ENCODE measurements at regions not wholly inside any gene's neighbourhood (a gene's known extent, or its start where the extent isn't known, plus 50 kb on each side); places are given as distances from the start of the nearest gene placed in this dataset.

DNA sequence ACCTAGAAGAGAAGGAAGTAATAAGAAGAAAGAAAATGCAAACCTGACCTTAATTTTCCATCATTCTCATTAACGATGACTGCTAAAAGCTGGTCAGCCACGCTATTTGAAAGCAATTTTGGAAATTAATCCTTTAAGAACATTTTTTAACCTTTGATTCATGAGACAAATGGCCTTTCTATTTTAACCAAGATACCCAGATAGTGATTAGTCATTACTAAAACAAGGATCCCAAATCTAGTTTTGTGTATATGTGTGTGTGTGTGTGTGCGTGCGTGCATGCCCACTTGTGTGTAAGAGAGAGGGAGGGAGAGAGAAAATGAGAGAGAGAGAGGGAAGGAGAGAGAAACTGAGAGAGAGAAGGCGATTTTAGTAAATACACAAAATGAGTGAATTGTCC, 329.5 kb downstream of the DEPDC1B start:
- no peak for DNase-seq

DNA sequence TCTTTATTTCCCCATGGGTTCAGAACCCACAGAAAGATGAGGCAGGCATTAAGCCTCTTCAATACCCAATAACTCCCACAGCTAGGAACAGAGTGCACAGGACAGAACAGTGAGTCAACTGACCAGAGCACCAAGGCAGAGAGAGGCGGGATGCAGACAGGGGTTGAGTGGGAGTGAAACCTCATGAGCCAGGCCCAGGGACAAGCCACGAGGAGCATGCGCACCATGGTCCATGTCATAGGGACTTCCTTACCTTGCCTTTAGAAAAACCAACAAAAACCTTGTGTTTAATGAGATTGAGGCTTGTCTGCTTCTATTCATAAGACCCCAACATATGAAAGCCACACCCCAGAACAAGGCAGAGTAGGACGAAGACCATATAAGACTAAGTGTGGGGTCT, 330.6 kb downstream of the DEPDC1B start:
- no peak for DNase-seq

DNA sequence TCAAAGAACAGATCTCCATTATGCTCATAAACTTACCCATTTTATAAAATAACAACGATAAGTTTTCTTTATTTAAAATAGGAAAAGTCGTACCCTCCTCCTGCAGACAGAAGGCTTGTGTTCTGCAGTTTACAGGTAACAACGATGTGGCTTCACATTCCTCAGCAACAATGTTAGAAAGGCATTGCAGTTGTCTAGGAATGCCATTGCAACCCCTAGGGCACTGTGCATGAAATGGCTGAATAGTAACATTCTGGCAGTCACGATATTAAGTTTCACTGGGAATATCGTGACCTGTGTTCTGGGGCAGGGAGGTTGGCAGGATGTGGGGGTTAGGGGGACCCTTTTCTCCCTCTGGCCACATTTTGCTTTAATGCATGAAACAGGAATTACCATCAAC, 331.9 kb downstream of the DEPDC1B start:
- no peak for DNase-seq

DNA sequence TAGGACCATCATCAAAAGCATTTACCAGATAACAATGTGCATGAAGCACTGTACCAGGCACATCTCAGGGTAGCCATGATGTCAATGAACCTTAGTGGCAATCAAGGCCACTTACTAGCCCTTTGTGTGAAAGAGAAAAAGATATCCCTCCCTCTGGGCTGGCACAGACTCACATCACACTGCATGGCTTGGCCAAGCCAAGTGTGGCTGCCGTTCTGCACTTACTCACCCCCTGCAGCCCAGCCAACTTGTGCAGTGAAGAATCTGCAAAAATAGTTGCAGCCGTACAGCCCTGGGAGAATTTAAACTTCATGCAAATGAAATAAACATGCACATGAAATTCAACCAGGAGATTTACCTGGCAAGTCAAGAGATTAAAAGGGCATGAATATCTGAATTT, 333.5 kb downstream of the DEPDC1B start:
- DNase-seq: no peak

DNA sequence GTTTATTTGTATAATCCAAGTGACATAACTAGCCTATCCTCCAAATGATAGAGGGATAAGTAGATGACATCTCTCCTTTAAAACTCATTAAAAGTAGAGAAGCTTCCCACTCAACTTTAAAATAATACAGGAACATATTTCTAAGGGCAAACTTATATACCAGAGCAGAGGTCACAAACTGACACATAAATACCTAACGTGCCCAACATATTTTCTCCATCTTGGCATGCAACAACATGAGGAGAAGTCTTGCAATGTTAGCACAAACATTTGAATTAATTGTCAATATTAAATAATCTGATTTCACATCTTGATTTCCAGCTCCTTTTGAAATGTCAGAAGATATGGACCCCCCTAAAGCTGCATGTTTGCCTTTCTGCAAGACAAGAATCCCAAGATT, 335.0 kb downstream of the DEPDC1B start:
- DNase-seq: no peak

DNA sequence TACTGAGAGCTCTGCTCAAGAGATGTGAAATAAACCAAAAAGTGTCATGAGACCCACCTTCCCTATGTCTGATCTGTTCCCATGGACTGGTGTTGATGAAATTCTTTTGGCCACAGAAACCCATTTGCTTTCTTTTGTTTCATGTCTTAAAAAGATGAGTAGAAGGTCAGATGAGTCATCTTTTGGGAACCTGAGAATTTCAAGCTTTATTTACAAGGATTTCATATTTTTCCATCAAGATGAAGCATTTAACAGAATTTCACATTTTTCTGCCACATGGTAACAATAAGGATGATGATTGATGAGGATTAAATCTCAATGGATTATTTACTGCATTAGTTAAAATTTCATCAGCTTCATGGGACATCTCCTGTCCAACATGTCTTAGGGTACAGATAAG, 337.8 kb downstream of the DEPDC1B start:
- DNase-seq: no peak

DNA sequence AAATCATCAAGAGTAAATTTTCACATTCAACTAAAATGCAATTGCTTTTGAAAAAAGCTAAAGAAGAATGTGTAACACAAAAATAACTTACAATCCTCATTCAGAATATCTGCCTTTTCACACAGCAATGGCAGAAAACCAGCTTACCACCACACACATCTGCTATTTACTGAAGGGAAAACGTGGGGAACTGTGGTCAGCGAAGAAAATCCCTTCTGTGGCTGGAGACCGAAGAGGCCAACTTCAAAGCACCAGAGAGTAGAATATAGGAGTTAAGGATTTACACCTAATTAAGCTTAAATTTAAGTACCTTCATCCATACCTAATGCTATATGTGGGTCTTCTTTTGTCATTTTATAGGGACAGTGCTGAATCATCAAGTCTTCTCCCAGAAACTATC, 339.6 kb downstream of the DEPDC1B start:
- DNase-seq: no peak

DNA sequence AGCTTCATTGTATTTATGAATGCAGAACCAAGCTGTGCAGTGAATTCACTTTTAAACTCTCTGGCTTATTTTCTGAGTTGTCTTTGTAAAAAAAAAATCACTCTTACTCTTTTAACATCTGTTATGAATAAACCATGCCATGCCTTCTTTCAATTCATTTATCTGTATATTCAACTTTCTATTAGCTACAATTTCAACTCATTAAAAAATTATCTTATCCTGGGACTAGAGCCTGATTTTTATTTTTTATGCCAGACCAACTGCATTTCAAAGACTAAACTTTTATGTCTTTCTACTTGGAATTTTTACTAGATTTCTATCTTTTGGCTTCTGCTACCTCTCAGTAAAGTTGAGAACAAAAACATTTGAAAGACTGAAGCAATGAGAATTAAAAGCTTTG, 342.7 kb downstream of the DEPDC1B start:
- DNase-seq: no peak

DNA sequence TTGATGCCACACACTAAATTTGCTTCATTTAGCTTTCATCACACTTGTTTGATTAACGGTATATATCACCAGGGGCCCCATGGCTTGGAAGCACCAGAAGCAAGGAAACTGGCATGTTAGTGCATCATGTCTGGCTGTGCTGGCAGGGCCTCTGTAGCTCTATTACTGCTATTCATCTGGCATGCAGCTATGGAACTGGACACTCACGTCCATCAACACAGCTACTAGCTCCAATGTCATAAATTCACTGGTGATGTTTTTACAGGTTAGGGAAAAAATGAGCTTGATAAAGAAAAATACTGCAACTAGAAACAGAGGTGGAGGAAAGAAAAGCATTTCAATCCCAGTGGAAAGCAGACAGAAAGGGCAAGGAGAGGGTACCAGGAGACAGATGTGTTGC, 343.2 kb downstream of the DEPDC1B start:
- DNase-seq: no peak

DNA sequence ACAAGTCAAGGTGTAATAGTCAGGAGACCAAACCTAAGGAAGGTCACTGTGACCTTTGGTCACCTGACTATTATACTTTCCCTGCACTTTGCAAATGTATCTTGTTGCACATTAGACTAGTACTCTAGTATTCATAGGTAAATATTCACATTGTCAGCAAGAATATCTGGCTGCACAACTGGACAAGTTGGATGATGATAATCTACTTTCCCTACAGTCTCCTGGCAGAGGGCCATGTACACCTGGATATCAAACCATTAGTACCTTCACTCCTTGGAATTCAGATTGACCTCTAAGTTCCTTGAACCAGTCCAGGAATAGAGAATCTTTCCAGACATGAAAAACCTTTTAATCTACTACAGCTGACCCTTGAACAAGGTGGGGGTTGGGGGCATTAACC, 344.8 kb downstream of the DEPDC1B start:
- DNase-seq: no peak

DNA sequence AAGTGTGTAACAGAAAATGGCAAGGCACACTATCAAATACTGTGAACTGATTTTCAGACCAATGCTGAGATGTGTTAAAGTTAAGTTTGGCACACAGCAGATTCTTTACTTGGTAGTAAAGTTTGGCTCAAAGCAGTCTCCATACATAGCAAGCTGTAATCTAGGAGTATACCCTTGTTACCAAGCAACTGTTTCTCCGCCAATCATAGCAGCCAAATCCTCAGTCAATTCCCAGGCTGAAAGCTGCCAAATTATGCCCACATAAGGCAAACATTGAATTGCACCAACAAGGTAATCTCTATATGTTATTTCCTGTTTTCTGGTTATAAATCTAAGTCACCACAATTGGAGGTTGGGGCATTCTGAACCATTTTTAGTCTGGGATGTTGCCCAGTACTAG, 345.7 kb downstream of the DEPDC1B start:
- DNase-seq: peak; percentile 1

DNA sequence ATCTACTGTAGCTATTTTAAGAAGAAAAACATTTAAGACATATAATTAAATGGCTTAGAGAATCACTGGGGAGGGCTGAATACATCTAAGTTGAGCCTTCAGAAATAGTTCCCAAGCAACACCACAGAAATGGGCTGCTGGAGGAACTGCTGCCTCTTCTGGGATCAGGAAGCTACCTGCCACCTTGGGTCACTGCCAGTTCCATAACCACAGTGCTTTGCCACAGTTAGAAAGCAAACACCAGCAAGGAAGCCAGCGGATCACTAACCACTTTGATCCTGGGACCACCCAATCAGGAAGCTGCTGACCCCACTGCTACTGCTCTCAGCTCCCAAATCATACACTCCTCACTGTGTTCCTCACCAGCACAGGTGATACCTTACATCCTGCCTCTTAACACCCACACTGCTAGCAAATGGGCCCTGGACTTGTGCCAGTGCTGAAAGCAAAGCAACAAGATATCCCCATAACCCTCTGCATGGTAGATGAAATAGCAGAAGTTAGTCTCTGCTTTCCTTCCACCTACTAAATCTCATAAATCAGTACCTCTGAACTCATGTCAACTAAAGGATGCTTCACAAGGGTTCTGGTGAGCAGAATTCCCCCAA, 346.9 kb downstream of the DEPDC1B start:
- DNase-seq: no peak

DNA sequence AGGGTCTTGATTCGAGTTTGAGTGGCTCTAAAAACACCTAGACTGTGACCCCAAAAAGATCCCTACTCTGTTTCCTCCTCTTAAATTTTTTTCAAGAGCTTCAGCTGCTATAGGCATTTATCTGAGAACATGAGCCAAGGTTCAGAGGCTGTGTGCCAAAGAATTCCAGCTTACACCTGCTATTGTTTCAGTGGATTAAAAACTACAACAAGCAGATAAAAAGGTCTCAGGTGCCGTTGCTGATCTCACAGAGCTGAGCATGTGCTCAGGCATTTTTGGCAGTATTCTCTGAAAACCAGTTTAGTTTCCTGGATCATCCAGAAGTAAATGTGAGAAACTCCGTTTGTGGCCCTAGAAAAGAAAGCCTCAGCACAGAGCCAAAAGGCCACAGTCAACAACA, 349.2 kb downstream of the DEPDC1B start:
- no peak for DNase-seq

DNA sequence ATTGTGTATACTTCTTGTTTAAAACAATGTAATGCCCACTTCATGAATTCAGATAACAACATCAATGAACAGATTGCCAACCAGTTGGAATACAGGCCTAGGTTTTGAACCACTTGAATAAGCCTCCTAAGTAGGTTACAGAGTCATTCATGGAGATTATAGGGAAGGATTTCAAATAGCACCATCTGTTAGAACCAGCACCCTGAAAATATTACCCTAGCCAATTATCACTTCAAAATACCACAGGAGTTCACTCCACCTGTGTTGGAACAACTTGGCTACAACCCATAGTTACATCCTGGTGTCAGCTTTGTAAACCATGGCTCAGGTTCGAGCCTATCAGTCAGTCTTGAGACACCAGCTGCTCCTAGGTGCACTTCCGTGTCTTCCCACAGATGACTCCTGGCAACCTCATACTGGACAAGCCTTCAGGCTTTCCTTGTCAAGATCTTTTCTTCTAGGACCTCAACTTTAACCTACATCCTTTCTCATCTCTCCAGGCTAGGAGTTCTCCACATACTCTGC, 350.0 kb downstream of the DEPDC1B start:
- DNase-seq: peak; percentile 8

DNA sequence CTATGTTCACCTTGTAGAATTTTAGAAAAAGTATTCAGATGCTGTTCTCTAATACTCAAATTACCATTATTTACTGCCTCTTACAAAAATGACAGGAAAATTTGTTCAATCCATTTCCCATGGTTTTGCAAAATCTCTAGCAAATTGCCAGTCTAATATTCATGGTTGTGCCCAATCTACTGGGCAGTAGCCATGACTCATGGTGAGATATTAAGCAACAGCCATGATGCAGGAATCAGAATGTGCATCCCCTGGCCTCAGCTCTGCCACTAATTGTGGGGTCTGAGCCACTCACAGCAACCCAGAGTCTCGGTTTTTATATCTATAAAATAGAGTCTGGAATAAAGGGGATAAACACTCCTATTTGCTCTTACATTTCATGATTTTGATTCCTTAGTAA, 353.6 kb downstream of the DEPDC1B start:
- DNase-seq: no peak

DNA sequence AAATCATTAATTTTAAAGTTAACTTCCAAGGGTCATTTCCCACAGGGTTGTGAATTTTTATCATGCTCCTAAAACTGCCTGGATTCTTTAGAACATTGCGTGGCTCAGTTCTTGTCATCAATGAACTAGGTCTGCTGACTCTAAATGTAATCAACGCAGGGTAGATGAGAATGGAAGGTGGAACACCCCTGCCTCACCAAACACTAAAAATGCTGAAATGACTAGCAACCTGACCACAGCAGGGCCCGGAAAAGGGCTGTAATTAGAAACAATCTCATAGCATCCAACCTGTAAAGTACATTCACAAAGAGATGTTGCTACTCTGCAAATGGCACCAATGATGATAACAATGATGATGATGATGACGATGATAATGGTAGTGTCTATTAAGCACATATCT, 356.9 kb downstream of the DEPDC1B start:
- no peak for DNase-seq

DNA sequence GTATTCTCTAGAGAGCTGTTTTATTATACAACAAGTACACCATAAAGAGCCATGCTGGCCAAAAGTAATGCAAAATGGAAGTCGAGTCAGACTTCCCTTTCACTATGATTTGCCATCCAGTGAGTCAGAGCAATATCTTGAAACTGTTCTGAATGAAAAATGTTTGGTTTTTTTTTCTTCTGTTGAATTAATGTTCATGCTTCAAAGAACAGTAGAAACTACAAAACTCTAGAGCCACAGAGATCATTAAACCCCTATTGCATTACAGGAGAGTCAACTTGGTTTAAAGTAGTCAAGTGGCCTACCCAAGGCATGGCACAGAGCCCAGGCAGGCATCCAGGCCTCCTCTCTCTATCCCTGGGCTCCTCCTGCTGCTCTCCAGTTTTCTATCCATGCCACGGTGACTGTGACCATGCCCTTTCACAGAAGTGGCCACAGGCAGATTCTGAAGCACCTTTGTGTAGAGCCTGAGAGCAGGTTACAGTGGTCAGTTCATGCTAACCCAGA, 358.9 kb downstream of the DEPDC1B start:
- no peak for DNase-seq

DNA sequence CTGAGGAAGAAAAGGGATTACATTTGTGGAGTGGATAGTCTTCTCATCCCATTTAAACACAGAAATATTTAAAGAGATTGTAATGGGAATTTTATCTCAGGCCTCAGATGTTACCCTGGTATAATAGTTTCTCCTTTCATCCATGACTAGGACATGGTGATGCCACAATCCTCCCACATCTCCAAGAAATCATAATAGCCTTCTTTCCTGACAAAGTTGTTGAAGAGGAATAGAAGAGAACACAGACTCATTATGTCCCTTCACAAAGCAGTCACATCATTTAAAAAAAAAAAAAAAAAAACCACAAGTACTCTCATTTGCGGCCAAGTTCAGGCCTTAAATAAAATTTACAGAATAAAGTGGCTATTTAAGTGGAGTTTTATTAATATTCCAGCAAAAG, 359.6 kb downstream of the DEPDC1B start:
- DNase-seq: no peak

DNA sequence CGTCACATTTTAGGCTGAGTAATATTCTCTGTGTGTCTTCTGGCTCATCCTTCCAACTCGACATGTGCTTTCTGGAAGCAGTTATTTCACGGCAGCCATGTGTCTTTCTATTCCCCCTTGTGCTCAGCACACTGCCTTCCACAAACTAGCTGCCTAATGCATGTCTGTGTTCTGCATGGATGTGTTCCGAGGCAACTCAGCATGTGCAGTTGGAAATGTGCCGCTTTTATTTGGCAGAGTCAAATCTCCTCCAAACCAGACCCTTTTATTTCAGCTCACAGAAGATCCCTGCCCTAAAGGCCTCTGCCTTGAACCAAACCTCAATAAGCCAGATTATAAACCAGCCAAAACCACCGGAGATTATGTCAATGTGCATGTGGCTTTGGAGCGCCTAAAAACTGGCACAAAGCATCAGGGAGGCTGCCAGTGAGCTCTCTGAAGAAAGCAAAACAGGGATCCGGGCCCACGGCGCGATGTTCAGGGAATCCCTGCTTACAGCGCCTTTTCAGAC, 360.2 kb downstream of the DEPDC1B start:
- DNase-seq: no peak

DNA sequence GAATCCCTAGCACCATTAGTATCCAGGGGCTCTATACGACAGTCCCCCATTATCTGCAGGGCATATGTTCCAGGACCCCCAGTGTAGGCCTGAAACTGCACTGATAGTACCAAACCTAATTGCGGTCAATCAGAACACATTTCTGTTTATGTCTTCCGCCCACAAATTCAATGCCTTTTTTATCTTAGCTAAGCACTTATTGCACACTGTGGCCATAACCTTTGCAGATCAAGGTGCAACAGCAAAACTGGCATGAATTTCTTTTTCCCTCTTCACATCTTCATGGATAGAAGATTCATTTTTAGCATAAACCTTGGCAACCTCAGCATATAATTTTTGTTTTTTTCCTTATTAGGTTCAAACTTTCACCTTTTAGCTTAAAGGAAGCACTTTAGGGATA, 361.1 kb downstream of the DEPDC1B start:
- no peak for DNase-seq

DNA sequence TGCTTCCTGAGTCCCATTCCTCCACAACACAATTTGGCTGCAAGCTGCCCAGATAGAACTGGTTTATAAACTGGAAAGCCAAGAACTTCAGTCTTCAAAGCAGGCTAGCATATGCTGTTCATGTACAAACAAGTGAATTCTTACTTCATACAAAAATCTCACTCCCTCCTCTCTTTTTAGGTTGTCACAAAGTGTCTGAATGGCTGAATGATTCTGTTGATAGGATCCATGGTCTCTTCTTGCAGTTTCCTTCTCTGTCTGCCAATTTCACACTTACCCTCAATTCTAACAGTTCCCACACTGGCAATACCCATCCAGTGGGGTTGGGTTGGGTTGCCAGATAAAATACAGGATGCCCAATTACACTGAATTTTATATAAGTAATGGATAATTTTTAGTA, 363.5 kb downstream of the DEPDC1B start:
- no peak for DNase-seq

DNA sequence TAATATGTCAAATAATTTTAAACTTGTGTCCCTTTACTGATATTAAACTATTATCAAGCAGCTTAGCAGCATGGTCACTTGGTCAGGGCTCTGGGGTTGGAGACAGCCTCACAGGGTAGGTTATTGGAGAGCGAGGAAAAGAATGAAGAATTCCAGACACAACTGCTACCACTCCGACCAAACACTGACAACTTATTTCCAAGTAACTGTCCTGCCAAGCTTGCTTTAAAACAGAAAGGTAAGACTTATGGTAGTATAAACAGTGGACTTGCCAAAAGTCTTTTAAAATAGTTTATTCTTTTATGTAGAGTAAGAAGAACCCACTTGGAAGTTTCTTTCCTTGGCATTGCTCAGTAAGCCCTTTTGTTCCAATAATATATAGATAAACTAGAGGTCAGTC, 364.1 kb downstream of the DEPDC1B start:
- no peak for DNase-seq

DNA sequence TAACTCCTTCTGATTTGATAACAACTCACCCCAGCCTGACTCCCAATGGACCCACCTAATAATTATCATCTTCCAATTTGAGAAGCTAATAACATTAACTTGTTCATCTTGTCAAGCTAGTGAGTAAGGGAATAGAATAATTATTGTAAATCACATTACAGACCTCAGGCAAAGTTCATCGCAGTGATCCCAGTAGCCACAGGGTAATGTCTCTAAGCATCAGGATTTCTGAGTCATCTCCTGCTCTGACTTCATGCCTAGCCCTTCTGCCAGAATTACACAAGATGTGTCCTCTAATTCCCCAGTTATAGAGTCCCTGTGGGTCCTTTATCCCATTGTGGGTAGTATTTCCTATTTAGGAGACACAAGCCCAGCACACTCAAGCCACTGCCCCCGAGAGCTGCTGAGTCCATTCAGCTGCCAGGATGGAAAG, 365.7 kb downstream of the DEPDC1B start:
- no peak for DNase-seq

DNA sequence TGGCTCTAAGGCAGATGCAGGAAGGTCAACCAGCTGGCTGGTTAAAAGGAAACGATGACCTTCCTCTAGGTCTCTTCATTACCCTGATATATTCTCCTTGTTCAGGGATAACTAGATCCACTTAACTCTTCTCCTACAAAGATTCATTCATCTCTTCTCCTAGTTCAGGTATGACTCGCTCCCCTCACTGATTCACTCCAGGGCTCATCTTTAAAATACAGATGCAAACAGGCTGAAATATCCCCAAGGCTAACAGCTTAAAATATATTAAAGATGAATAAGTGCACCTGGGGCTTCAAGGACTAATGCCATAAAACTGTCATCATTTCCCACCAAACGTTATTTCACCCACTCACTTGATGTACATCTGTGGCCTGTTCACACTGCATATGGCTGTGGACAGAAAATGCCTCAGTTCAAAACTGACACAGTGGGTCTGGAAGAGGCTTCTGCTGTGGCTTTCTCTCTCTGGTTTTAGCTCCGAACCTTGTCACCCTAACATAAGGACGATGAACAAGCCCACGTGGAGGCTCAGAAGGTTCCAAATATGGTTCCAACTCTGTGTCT, 366.9 kb downstream of the DEPDC1B start:
- no peak for DNase-seq

Measured in NCI-H1694 treated with DMSO at 0.1 percent for 48 hours (cell line).